LHCN-M2 (cell line): ENCODE measurements at regions not wholly inside any gene's neighbourhood (a gene's known extent, or its start where the extent isn't known, plus 50 kb on each side); places are given as distances from the start of the nearest gene placed in this dataset.
A peak's percentile ranks its signal among the peaks of the same experiment; 100 is the strongest.

Experiments
- DNase-seq: peaks from one replicate; pipeline ENCODE4 v3.0.0-alpha.2; 2012; ENCODE audit warnings: low read depth

DNA sequence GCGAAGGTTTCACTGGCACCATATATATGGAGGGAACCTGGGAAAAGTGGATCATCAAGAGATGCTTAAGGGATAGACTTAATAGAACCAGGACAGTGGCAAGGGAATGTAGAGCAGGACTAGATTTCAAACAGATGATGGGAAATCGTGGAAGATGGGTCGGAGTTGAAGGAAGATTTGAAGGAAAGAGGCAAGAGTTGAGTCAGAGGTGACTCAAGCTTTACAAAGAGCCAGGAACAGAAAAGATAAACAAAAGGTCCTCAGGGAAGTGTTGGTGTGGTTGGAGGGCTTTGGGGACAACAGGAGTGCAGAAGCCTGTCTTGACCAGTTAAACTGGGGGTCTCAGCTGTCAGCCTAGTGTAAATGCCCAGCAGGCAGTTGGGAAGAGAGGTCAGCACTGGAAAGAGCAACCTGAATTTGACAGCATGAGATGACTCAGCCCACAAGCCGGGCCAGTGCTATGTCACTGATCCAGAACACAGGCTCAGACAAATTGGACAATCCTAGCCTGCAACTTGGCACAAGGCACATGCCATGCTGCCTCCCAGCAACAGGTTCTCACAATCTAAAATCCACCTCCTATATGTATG lies 230.5 kb downstream of the IDS start:
- peak; percentile 80 for DNase-seq

DNA sequence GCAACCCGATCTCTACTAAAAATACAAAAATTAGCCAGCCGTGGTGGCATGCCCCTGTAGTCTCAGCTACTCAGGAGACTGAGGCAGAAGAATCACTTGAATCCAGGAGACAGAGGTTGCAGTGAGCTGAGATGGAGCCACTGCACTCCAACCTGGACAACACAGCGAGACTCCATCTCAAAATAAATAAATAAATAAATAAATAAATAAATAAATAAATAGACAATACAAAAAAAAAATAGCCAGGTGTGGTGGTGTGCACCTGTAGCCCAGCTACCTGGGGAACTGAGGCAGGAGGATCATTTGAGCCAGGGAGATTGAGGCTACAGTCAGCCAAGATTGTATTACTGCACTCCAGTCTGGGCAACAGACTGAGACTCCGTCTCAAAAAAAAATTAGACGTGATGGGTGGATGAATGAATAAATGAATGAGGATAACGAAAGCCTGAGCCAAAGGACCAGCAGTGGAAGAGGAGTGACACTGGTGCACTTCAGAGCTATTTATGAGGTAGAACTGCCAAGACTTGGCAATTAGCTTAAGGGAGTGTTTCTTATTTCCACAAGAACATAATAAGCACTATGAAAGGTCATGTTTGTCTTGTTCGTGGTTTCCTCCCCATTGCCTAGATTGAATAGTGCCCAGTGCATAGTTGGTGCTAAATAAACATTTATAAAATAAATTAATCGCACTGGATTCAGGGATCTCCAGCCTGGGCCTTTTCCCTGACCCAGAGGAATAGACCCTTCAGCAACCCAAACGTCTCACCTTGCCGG lies 232.2 kb downstream of the IDS start:
- peak; percentile 17 for DNase-seq

DNA sequence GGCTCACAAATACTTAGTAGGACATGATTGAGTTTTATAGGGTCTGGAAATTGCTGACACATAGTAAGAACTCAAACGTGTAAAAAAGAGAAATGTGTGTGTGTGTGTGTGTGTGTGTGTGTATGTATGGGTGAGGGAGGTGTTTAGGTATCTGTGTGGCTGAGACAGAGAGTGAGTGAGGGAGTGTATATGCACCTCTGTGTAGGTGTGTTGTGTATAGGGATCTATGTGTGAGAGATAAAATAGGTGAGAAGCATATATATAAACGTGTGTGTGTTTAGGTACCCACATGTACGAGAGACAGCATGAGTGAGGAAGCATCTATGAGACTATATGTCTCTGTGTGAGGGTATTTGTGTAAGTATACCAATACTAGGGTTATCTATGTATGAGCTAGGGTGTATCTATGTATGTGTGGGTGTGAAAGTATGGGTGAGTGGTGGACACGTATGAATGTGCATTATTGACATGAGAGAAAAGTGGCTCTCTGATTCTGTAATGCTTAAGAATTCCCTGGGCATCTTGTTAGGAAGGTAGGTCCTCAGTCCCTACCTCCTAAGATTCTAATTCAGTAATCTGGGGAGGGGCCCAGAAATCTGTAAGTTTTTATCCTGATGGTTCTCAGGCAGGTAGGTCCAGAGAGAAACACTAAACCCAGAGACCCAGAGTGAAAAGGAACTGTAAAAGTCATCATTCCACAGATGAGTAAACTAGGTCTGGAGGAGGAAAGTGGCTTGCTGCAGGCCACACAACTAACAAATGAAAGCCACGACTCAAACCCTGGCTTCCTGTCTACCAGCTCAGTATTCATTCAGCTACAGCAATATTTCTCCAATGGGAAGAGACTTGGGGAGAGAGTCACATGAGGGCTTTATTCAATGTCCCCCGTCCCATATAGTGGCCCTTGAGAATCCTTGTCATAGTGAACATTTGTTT lies 237.0 kb downstream of the IDS start:
- DNase-seq: no peak

GRCh38 chrX:149262086-149262485 lies 243.0 kb downstream of the IDS start:
- no peak for DNase-seq

- DNase-seq: peak; percentile 58
Measured at GRCh38 chrX:149259241-149259640, 245.9 kb downstream of the IDS start.

DNA sequence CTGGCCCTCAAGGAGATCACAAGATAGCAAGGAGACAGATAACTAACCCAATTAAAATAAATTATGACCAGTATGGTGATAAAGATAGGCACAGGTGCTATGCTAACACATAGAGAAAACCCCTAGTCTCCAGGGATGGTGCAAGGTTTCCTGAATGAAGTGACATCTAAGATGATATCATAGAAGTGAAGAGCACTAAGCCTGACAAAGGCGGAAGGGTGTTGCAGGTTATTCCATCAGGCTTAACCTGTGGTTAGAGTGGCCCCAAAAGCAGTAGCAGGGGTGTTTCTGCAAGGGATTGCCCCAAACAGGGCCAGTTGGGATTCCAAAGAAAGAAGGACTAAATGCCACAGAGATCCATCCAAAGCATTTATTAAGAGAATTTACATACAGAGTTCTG lies 249.2 kb downstream of the IDS start:
- DNase-seq: no peak

- peak; percentile 91 for DNase-seq
Measured at GRCh38 chrX:149248073-149248625, 257.0 kb downstream of the IDS start.

- DNase-seq: no peak
Measured at GRCh38 chrX:149230689-149231088, 274.4 kb downstream of the IDS start.

DNA sequence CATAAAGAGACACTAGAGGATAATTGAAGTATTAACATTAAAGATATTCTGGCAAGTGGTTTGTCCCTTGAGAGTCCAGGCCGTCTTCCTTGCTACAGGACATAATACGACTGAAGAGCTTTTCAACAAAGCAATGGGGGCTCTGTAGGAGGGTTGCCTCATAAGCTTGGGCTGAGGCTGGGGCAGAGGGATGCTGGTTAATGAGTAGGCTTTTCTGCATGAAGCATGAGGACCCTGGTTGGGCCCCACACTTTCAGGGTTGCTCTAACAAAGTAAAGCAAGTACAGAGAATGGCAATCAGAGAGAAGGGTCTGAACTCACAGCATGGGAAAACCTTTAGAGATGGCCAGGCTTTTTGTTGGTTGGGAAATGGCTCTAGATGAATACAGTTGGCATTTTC lies 281.3 kb downstream of the IDS start:
- DNase-seq: no peak

DNA sequence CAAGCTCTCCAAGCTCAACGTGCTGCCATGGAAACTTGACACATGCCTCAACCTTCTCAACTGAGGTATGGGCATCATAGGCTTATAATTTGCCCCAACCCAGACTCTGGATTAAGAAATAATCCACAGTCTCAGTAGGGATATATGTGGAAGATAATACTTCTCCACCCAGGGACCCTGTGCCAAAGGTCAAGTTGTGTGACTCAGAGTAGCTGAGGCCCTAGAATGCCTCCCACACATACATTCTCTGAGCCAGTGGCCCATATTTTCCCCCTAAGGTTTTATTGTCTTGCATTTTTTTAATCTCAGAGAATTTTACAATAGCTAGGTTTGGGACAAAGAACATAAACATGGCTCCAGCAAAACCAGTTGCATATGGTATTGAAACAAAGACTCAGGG lies 283.1 kb downstream of the IDS start:
- no peak for DNase-seq

DNA sequence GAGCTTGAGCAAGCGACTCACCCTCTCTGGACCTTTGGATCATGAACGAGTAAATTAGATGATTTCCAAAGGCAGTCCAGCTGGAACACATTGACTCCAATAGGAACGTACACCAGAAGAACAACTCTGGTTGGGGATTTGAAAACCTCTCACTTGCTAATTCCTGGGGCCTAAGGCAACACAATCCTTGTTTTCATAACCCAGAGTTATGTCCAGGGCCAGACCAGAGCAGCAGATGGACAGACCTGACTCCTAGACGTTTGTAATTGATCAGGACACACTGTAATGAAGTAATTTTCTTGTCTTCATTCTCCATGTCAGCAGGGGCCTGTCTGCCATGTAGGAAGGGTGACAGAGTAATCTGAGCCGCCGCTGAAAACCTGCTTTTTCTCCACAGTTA lies 283.9 kb downstream of the IDS start:
- no peak for DNase-seq

DNA sequence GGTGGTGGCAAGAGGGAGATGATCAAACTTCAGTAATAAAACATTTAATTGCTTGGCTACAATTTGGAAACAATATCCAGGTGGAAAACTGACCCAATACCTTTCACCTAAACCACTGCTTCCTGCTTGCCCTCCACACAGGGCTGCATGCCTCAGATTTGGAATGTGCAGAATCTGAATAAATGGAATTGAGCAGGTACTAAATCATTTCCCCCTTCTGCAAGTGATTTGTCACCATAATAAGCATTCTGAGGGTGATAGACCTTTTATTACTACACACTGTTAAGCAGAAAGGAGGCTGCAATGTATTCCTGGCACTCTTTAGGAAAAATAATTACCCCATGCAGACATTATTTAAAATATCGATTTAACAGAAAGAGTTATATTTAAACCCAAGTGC lies 291.8 kb downstream of the IDS start:
- no peak for DNase-seq

DNA sequence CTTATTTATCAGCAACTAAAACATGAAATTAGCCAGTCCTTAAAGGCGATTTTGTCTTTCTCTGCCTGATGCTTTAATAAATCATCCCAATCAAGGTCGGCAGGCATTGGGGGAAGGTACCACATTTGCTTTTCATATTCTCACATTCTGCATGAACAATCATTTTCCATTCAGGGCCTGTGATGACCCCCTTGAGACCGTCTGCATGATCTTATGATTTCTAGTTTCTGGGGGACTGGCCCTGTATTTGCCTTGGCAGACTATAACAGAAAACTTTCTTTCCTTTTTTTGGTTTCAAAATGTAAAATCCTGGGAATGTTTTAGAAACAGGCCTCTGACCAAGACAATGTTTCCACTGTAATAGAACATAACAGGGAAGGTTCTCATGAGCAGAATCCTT lies 296.8 kb downstream of the IDS start:
- no peak for DNase-seq

DNA sequence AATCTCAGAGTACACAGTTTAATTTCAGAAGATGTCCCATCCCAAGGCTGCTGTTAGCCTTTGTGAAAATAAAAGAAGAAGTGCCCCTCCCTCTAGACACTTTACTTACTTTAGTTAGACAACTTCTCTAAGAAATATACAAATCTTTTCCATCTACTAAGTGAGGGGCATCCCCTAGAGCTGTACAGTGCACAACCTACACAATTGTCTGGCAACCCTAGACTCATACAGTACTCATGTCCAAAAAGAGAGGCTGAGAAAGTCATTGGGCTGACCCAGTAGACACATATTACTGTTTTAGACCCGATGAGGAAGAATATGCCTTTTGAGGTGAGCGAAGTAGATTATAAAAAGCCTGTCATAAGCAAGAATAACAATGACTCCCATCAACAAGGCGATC lies 297.6 kb downstream of the IDS start:
- DNase-seq: no peak

- no peak for DNase-seq
Measured at GRCh38 chrX:149205937-149206336, 299.2 kb downstream of the IDS start.

- no peak for DNase-seq
Measured at GRCh38 chrX:149205081-149205480, 300.0 kb downstream of the IDS start.

DNA sequence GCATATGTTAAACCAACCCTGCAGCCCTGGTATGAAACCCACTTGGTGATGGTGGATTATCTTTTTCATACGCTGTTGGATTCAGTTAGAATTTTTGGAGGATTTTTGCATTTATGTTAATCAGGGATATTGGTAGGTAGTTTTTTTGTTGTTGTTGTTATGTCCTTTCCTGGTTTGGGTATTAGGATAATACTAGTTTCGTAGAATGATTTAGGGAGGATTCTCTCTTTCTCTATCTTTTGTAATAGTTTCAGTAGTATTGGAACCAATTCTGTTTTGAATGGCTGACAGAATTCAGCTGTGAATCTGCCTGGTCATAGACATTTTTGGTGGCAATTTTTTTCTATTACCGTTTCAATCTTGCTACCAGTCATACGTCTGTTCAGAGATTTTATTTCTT lies 305.4 kb downstream of the IDS start:
- DNase-seq: no peak

- DNase-seq: no peak
Measured at GRCh38 chrX:149198980-149199732, 305.9 kb downstream of the IDS start.

DNA sequence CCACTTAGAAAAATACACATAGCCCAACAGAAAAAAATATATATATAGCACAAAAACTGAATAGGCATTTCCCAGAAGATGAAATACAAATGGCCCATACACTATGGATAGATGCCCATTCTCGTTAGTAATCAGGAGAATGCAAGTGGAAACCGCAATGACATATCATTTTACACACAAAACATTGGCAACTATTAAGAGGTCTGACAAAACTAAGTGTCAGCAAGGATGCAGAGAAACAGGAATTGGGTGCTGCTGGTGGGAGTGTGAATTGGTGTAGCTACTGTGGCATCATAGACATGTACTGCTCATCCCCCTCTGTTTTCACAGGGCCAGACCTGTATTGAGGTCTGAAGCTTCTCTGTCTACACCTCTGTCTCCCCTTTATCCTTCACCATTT lies 320.0 kb downstream of the IDS start:
- peak; percentile 11 for DNase-seq

DNA sequence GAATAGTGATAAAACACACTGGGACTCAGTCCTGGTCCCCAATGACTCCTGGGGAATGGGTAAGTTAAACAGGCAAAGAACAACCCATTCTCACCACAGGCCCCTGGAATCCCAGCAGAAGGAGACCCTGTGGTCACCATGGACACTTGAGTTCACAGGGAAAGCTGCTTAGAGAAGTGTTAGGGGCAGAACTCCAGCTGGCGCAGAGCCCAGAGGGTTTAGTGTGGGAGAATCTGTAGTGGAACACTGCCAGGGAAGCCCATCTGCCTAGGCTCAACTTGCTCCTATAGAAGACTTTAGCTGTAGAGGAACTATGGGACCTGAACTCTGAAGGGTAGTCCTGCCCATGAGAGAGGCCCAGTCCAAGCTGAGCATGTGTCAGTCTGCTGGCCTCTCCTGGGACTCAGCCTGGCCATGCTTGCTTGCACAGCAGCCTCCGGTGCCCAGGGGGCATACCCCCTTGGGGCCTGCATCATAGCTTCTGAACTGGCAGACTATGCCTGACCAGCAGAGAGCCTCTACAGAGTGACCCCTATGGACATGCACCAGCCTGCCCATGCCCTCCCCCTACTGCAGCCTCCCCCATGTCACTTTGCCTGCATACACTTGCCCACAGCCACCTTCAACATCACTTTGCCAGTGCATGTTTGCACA lies 343.5 kb downstream of the IDS start:
- no peak for DNase-seq

DNA sequence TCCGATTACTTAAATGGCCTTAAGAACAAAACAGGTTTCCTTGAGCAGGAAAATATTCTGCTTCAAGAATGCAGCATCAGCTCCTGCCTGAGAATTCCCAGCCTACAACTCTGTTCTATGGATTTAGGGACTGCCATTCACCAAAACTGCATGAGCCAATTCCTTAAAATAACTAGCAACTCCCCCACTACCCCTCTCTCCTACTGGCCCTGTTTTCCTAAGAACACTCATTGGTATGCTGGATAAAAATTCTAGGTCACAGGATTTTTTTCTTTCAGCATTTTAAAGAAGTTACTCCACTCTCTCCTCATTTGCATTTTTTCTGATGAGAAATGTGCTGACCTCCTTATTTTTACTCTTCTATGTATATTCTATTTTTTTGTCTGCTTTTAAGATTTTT lies 347.1 kb downstream of the IDS start:
- DNase-seq: no peak
